GM06990 (cell line): ENCODE measurements at regions not wholly inside any gene's neighbourhood (a gene's known extent, or its start where the extent isn't known, plus 50 kb on each side); places are given as distances from the start of the nearest gene placed in this dataset.

Experiments used
- DNase-seq: peaks from one replicate; pipeline ENCODE4 v3.0.0-alpha.2; 2011; ENCODE audit not compliant: insufficient read length; ENCODE audit errors: extremely low read depth
- H3K27me3 ChIP-seq: replicated peaks from 2 replicates; pipeline ENCODE4 v1.6.0; 2011; ENCODE audit warnings: low read length; ENCODE audit not compliant: control insufficient read depth, insufficient read depth
- H3K36me3 ChIP-seq: 2 replicates; pipeline ENCODE4 v1.5.1; 2011; ENCODE audit warnings: low read length; ENCODE audit not compliant: control insufficient read depth, insufficient read depth
- H3K4me3 ChIP-seq: replicated peaks from 2 replicates; pipeline ENCODE4 v1.5.1; 2011; ENCODE audit warnings: low read depth, mild to moderate bottlenecking, control low read depth, low read length
- TF ChIP-seq, protein P1 (sequence below): IDR thresholded peaks from 2 replicates; pipeline ENCODE4 v1.5.1; 2011; ENCODE audit warnings: low read length, control low read depth, mild to moderate bottlenecking, inconsistent platforms; ENCODE audit not compliant: insufficient read depth, poor library complexity, severe bottlenecking

DNA sequence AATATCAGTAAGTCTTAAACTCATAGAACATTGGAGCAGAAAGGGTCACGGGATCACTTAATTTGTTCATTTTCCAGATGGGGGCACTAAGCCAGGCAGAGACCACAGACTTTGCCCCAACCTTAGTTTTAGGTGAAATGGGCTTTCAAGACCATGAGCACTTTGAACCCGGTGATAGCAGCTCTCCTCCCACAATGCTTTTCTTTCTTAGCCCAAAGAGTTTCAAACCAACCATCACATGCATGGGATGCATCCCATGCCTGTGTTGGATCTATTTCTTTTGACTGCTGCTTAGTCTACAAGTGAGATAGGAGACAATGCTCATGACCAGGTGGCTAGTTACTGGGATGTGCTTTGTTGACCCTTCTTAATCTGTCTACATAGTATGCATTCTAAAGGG is 240.6 kb downstream of the NUF2 start:
- TF ChIP-seq, protein P1, sequence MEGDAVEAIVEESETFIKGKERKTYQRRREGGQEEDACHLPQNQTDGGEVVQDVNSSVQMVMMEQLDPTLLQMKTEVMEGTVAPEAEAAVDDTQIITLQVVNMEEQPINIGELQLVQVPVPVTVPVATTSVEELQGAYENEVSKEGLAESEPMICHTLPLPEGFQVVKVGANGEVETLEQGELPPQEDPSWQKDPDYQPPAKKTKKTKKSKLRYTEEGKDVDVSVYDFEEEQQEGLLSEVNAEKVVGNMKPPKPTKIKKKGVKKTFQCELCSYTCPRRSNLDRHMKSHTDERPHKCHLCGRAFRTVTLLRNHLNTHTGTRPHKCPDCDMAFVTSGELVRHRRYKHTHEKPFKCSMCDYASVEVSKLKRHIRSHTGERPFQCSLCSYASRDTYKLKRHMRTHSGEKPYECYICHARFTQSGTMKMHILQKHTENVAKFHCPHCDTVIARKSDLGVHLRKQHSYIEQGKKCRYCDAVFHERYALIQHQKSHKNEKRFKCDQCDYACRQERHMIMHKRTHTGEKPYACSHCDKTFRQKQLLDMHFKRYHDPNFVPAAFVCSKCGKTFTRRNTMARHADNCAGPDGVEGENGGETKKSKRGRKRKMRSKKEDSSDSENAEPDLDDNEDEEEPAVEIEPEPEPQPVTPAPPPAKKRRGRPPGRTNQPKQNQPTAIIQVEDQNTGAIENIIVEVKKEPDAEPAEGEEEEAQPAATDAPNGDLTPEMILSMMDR = no peak
- no peak for DNase-seq
- Histone ChIP-seq H3K36me3 (no peaks in the 10 kb centered on the region), H3K27me3 (no peaks in the 10 kb centered on the region), H3K4me3 (no peak overlapping the region)

DNA sequence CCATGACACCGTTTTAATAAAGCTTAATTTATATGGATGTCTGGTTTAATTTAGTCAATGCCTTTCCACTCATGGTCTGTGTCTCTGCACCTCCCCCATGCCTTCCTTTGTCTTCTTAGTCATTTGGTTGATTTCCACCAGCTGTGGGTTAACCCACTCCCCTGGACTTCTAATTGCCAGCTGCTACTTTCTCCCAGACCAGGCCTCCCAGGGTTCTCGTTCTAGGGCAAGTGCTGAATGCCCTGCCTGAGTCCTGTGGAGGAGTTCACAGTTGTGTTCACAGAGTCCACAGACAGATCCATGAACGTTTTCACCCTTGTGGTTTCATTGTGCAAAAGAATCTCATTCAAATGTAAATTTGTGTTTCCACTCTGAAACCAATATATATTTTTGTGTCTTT is 243.4 kb downstream of the NUF2 start:
- no peak for DNase-seq
- no peaks in the 10 kb centered on the region for H3K36me3 ChIP-seq
- H3K4me3 ChIP-seq = no peak overlapping the region
- no peaks in the 10 kb centered on the region for H3K27me3 ChIP-seq
- TF ChIP-seq, protein P1 = no peak

DNA sequence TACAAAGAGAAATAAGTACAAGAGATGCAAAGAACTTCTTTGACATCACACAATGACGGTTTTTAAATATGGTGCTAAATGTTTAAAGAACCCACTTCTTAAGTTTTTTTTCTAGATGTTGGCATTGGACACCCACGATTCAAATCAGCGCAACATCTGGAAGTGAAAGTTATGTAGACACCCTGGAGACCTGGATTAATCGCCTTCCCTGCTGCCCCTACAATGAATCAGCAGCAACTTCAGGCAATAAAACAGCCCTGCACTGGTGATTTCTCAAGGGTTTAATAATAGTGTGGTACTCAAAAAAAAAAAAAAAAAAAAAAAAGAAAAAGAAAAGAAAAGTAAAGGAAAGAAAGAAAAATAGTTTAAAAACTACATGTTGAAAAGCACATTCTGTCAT is 248.3 kb downstream of the NUF2 start:
- Histone ChIP-seq H3K36me3 (no peaks in the 10 kb centered on the region), H3K4me3 (no peak overlapping the region), H3K27me3 (no peaks in the 10 kb centered on the region)
- TF ChIP-seq, protein P1 = no peak
- DNase-seq = no peak

DNA sequence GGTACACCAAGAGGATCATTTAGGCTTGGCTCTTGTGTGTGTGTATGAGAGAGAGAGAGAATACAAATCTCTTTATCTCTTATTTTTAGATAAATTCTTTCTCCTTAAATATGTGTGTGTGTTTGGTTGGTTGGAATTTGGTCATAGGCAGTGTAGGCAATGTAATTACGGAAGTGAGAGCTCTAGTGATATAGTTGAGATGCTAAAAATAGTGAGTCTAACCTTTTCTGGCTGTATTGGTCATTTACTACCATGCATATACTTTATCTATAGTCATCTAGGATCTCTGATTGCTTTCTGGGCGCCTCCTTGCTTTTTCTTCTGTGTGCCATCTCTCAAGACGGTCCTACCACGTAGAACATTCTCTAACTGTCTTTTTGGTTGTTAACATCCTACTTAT is 250.2 kb downstream of the NUF2 start:
- no peak for DNase-seq
- no peaks in the 10 kb centered on the region for H3K27me3 ChIP-seq
- H3K4me3 ChIP-seq = no peak overlapping the region
- TF ChIP-seq, protein P1 = no peak
- no peaks in the 10 kb centered on the region for H3K36me3 ChIP-seq

DNA sequence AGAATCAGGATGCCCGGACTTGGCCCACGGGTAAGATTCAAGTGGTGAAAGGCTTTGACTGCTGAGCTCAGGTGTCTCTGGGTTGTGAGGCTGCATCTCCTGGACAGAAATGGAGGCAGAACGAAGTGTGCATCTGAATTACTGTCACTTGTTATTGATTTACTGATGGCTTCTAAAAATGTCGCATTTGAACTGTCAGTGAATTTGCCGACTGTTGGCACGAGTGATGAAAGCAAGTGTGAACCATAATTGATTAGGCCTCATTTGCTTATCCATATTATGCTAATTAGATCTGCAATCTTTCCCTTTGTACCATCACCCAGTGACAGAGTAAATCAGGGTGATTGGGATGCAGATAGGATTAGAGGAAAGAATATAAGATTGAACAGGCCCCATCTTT is 252.4 kb downstream of the NUF2 start:
- TF ChIP-seq, protein P1 = no peak
- H3K36me3 ChIP-seq = no peaks in the 10 kb centered on the region
- no peak for DNase-seq
- H3K27me3 ChIP-seq = no peaks in the 10 kb centered on the region
- no peak overlapping the region for H3K4me3 ChIP-seq

DNA sequence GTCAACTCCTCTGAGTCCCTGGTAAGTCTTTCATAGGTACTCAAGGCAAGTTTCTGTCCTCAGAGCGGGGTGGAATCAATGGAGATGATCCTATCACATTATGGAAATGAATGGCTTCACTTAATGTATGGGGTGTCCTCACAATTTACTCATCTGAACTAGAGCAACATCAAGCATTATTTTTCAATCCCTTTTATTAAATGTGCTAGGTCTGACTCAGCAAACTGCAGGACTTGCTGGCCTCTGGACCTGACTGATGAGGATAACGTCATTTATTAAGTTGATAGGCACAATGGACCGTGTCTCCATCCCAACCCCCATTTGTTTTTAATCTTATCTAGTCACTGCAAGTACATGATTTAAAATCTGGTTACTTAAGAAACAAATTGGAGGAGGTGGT is 259.2 kb downstream of the NUF2 start:
- no peak overlapping the region for H3K4me3 ChIP-seq
- TF ChIP-seq, protein P1 = no peak
- H3K27me3 ChIP-seq = no peaks in the 10 kb centered on the region
- no peaks in the 10 kb centered on the region for H3K36me3 ChIP-seq
- DNase-seq = no peak
